GM12874 (cell line): ENCODE measurements at regions not wholly inside any gene's neighbourhood (a gene's known extent, or its start where the extent isn't known, plus 50 kb on each side); places are given as distances from the start of the nearest gene placed in this dataset.

Source experiments
- CTCF ChIP-seq: IDR thresholded peaks from 2 replicates; pipeline ENCODE4 v1.5.1; 2011; ENCODE audit warnings: low read depth, mild to moderate bottlenecking, control low read depth, low read length, moderate library complexity; ENCODE audit not compliant: insufficient read depth

- TF ChIP-seq CTCF = no peak
Measured at GRCh38 chr2:147165697-147166382, 679.0 kb upstream of the ACVR2A start.

GRCh38 chr2:147164563-147164962 is 680.3 kb upstream of the ACVR2A start:
- TF ChIP-seq CTCF = no peak

GRCh38 chr2:147161746-147162145 is 683.1 kb upstream of the ACVR2A start:
- no peak for TF ChIP-seq CTCF

GRCh38 chr2:147156970-147157369 is 687.9 kb upstream of the ACVR2A start:
- no peak for TF ChIP-seq CTCF

GRCh38 chr2:147150241-147150635 is 694.6 kb upstream of the ACVR2A start:
- TF ChIP-seq CTCF = no peak

- TF ChIP-seq CTCF = no peak
Measured at GRCh38 chr2:147149575-147150240, 695.1 kb upstream of the ACVR2A start.

- TF ChIP-seq CTCF = no peak
Measured at GRCh38 chr2:147147802-147148201, 697.0 kb upstream of the ACVR2A start.
